Endothelial cell of umbilical vein (primary cell): ENCODE measurements at regions not wholly inside any gene's neighbourhood (a gene's known extent, or its start where the extent isn't known, plus 50 kb on each side); places are given as distances from the start of the nearest gene placed in this dataset.

Experiments
- EZH2 ChIP-seq: IDR thresholded peaks from 2 replicates; pipeline ENCODE4 v1.6.1; 2012; ENCODE audit warnings: borderline replicate concordance, low read depth, mild to moderate bottlenecking, moderate library complexity, low read length, inconsistent platforms; ENCODE audit not compliant: severe bottlenecking
- FOS ChIP-seq: IDR thresholded peaks from 2 replicates; pipeline ENCODE4 v1.6.1; 2011; ENCODE audit warnings: mild to moderate bottlenecking, low read length, moderate library complexity, borderline replicate concordance; ENCODE audit not compliant: insufficient read depth
- GATA2 ChIP-seq: IDR thresholded peaks from 2 replicates; pipeline ENCODE4 v1.7.0; 2011; ENCODE audit warnings: low read depth, mild to moderate bottlenecking, moderate library complexity, mixed read lengths, low read length; ENCODE audit not compliant: insufficient read length, insufficient read depth
- JUN ChIP-seq: IDR thresholded peaks from 2 replicates; pipeline ENCODE4 v1.6.1; 2011; ENCODE audit warnings: borderline replicate concordance, low read depth; ENCODE audit not compliant: insufficient read length, insufficient read depth
- MYC ChIP-seq: IDR thresholded peaks from one replicate; pipeline ENCODE4 v1.6.1; 2011; ENCODE audit warnings: mild to moderate bottlenecking, low read depth, low read length
- POLR2A ChIP-seq: IDR thresholded peaks from 2 replicates; pipeline ENCODE4 v1.6.1; 2012; ENCODE audit warnings: low read depth, mild to moderate bottlenecking, control low read depth, low read length
- POLR2AphosphoS5 ChIP-seq: IDR thresholded peaks from 2 replicates; pipeline ENCODE4 v1.6.1; 2012; ENCODE audit warnings: low read depth, mild to moderate bottlenecking, control low read depth, low read length, moderate library complexity; ENCODE audit not compliant: insufficient read depth
- TF ChIP-seq, protein P1 (sequence below), 2 donors: IDR thresholded peaks; 1 replicate in 1 of 2; 2 replicates in 1 of 2; pipeline ENCODE4 v1.5.1; 2011; ENCODE audit warnings: low read length in 2 of 2, mild to moderate bottlenecking in 2 of 2, moderate library complexity in 2 of 2, control low read depth in 1 of 2, inconsistent platforms in 1 of 2, low read depth in 1 of 2; ENCODE audit not compliant: insufficient read depth in 1 of 2; ENCODE audit errors: extremely low read depth in 1 of 2
- TF ChIP-seq, protein P2 (sequence below): IDR thresholded peaks from 2 replicates; pipeline ENCODE4 v1.6.1; 2011; ENCODE audit not compliant: insufficient read depth, insufficient read length

- TF ChIP-seq GATA2 (no peak), POLR2A (no peak), JUN (no peak), MYC (no peak), POLR2AphosphoS5 (no peak), EZH2 (no peak), FOS (no peak)
- TF ChIP-seq, protein P1, sequence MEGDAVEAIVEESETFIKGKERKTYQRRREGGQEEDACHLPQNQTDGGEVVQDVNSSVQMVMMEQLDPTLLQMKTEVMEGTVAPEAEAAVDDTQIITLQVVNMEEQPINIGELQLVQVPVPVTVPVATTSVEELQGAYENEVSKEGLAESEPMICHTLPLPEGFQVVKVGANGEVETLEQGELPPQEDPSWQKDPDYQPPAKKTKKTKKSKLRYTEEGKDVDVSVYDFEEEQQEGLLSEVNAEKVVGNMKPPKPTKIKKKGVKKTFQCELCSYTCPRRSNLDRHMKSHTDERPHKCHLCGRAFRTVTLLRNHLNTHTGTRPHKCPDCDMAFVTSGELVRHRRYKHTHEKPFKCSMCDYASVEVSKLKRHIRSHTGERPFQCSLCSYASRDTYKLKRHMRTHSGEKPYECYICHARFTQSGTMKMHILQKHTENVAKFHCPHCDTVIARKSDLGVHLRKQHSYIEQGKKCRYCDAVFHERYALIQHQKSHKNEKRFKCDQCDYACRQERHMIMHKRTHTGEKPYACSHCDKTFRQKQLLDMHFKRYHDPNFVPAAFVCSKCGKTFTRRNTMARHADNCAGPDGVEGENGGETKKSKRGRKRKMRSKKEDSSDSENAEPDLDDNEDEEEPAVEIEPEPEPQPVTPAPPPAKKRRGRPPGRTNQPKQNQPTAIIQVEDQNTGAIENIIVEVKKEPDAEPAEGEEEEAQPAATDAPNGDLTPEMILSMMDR (IDR thresholded peaks at IDR 0.05; ENCODE audit: extremely low read depth in 1 of 2, insufficient read depth in 1 of 2, low read depth in 1 of 2, low read length in 2 of 2) = no peak
- TF ChIP-seq, protein P2, sequence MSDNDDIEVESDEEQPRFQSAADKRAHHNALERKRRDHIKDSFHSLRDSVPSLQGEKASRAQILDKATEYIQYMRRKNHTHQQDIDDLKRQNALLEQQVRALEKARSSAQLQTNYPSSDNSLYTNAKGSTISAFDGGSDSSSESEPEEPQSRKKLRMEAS = no peak
These were observed 187.2 kb downstream of the REEP3 start for GRCh38 chr10:63708421-63708820.
